Thyroid gland (tissue), 4 donors: ENCODE measurements at regions not wholly inside any gene's neighbourhood (a gene's known extent, or its start where the extent isn't known, plus 50 kb on each side); places are given as distances from the start of the nearest gene placed in this dataset.

Experiments used
- DNase-seq, 2 donors: peaks; one replicate each; pipeline ENCODE4 v3.0.0-alpha.2; 2019
- H3K27ac ChIP-seq, 3 donors: fragments of 200-600 bp; sonication (generic); 1 replicate in 2 of 3; 2 replicates in 1 of 3; pipeline ENCODE4 v1.5.1; 2016 to 2019; ENCODE audit warnings: mild to moderate bottlenecking in 1 of 3, moderate library complexity in 1 of 3
- H3K27me3 ChIP-seq: fragments of 200-600 bp; sonication (generic); one replicate; pipeline ENCODE4 v1.5.1; 2019
- H3K36me3 ChIP-seq, 2 donors: fragments of 200-600 bp; sonication (generic); one replicate each; pipeline ENCODE4 v1.5.1; 2016 to 2019
- H3K4me1 ChIP-seq, 2 donors: fragments of 200-600 bp; sonication (generic); one replicate each; pipeline ENCODE4 v1.5.1; 2017 to 2019
- H3K4me3 ChIP-seq, 3 donors: fragments of 200-600 bp; sonication (generic); replicated peaks in 1 of 3; 1 replicate in 2 of 3; 2 replicates in 1 of 3; pipeline ENCODE4 v1.5.1; 2016; ENCODE audit warnings: mild to moderate bottlenecking in 1 of 3
- H3K9me3 ChIP-seq: fragments of 200-600 bp; sonication (generic); one replicate; pipeline ENCODE4 v1.5.1; 2017
- CTCF ChIP-seq, 6 experiments: fragments of 200-600 bp in 3 of 6; fragments of 450-650 bp in 3 of 6; sonication (generic) in 3 of 6; IDR thresholded peaks; one replicate each; pipeline ENCODE4 v1.5.1; 2016 to 2019; ENCODE audit warnings: antibody characterized with exemption in 6 of 6, mild to moderate bottlenecking in 2 of 6, inconsistent platforms in 1 of 6, moderate library complexity in 1 of 6
- POLR2A ChIP-seq, 2 donors: fragments of 450-650 bp; IDR thresholded peaks; one replicate each; pipeline ENCODE4 v1.6.1; 2017; ENCODE audit warnings: antibody characterized with exemption in 2 of 2, mild to moderate bottlenecking in 2 of 2, moderate library complexity in 1 of 2
- WGBS, 2 donors: methylation state at CpG; one replicate each; pipeline ENCODE4 v1.1.5; 2017; 5-methylcytosine and 5-hydroxymethylcytosine counted together
- intact Hi-C: fragments of 100-400 bp; cut with DNase I; formaldehyde crosslinking; loops from one replicate; pipeline ENCODE4 v1.15.1; 2023

- Histone ChIP-seq H3K4me3 (no peak overlapping the region), H3K4me1 (no peaks in the 10 kb centered on the region), H3K9me3 (no peaks in the 10 kb centered on the region), H3K36me3 (no peaks in the 10 kb centered on the region), H3K27ac (no peak overlapping the region), H3K27me3 (no peaks in the 10 kb centered on the region)
- TF ChIP-seq POLR2A (IDR thresholded peaks at IDR 0.05) = no peak
- TF ChIP-seq CTCF (IDR thresholded peaks at IDR 0.05) = no peak
- no peak for DNase-seq
- 67 to 76% methylated on average over 5 of the region's 5 CpGs for WGBS, 2 donors
- intact Hi-C loops = no loop called here
These were observed 166.5 kb downstream of the EBLN2 start for GRCh38 chr3:73228000-73228399.

GRCh38 chr3:73228437-73228836 lies 167.0 kb downstream of the EBLN2 start:
- no peaks in the 10 kb centered on the region for H3K4me1 ChIP-seq
- H3K9me3 ChIP-seq = no peaks in the 10 kb centered on the region
- no peak overlapping the region for H3K27ac ChIP-seq
- 90 to 91% methylated on average over 5 of the region's 5 CpGs for WGBS, 2 donors
- intact Hi-C loops = no loop called here
- H3K4me3 ChIP-seq = no peak overlapping the region
- DNase-seq = no peak
- no peaks in the 10 kb centered on the region for H3K36me3 ChIP-seq
- TF ChIP-seq POLR2A (IDR thresholded peaks at IDR 0.05) = no peak
- no peak for TF ChIP-seq CTCF (IDR thresholded peaks at IDR 0.05)
- H3K27me3 ChIP-seq = no peaks in the 10 kb centered on the region

GRCh38 chr3:73228959-73229358 lies 167.5 kb downstream of the EBLN2 start:
- intact Hi-C loops = no loop called here

DNA sequence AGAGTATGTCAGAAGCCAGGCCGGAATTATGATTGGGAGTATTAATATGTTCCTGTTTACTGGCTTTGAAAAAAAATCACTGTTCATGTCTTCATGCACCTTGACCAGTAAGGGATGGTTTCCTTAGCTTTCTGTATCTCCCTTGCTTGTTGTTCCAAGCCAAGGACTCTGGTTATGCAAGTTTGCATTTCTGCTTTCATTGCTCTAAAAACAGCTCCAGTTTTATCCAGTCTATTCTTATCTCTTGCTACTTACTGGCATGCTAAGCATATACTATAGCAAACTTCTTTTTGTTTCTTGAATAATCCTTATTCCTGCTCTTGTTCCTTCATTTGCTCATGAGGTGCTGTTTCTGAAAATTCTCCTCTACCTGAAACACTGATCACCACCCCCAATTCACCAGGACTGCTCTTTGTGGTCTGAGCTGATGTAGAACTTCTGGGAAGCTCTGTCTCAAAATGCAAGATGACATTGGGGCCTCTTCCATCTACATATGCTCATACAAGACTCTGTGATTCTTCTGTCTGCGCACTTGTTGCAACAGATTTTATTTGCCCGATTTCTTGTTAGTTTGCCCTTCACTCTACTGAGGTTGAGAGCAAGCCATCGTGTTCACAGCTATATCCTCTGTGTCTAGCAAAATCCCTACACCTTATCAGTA lies 173.0 kb downstream of the EBLN2 start:
- no peaks in the 10 kb centered on the region for H3K4me1 ChIP-seq
- H3K27ac ChIP-seq = no peak overlapping the region
- no peak overlapping the region for H3K4me3 ChIP-seq
- no peaks in the 10 kb centered on the region for H3K9me3 ChIP-seq
- no peak for DNase-seq
- H3K36me3 ChIP-seq = no peaks in the 10 kb centered on the region
- intact Hi-C loops = no loop called here
- H3K27me3 ChIP-seq = no peaks in the 10 kb centered on the region
- WGBS, 2 donors = 85 to 90% methylated on average over 4 of the region's 4 CpGs
- TF ChIP-seq CTCF (IDR thresholded peaks at IDR 0.05) (no peak), POLR2A (IDR thresholded peaks at IDR 0.05) (no peak)

More at GRCh38 chr3:73228959-73229358, 167.5 kb downstream of the EBLN2 start:
- no peaks in the 10 kb centered on the region for H3K36me3 ChIP-seq
- no peak overlapping the region for H3K27ac ChIP-seq
- no peaks in the 10 kb centered on the region for H3K4me1 ChIP-seq
- WGBS, 2 donors = 77 to 88% methylated on average over 8 of the region's 8 CpGs
- no peaks in the 10 kb centered on the region for H3K27me3 ChIP-seq
- no peak overlapping the region for H3K4me3 ChIP-seq
- H3K9me3 ChIP-seq = no peaks in the 10 kb centered on the region
- no peak for DNase-seq
- no peak for TF ChIP-seq POLR2A (IDR thresholded peaks at IDR 0.05)
- no peak for TF ChIP-seq CTCF (IDR thresholded peaks at IDR 0.05)

GRCh38 chr3:73235768-73236167 lies 174.3 kb downstream of the EBLN2 start:
- no peak overlapping the region for H3K4me3 ChIP-seq
- H3K4me1 ChIP-seq = no peaks in the 10 kb centered on the region
- TF ChIP-seq POLR2A (IDR thresholded peaks at IDR 0.05) = no peak
- TF ChIP-seq CTCF (IDR thresholded peaks at IDR 0.05) = no peak
- WGBS, 2 donors = 78 to 89% methylated on average over 7 of the region's 7 CpGs
- H3K36me3 ChIP-seq = no peaks in the 10 kb centered on the region
- no peaks in the 10 kb centered on the region for H3K27me3 ChIP-seq
- DNase-seq = no peak
- H3K9me3 ChIP-seq = no peaks in the 10 kb centered on the region
- intact Hi-C loops = no loop called here
- H3K27ac ChIP-seq = no peak overlapping the region
